ENCODE measurements at regions not wholly inside any gene's neighbourhood (a gene's known extent, or its start where the extent isn't known, plus 50 kb on each side); places are given as distances from the start of the nearest gene placed in this dataset.

DNA sequence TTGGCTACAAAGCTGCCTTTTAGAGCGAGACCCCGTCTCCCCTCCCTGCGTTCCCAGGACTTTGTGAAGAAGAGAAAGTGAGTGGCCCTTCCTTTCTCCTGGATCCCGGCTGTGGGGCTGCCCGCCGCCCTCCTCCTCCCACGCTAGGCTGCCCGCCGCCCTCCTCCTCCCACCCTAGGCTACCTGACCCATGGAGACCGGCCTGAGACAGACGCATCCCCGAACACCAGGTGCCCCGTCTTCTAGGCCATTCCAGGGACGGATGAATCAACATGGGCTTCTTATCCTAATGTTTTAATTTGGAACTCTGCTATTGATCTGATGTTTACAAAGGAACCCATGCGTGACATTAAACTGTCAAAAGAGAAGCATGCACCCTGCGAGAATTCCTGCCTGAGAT, 117.3 kb upstream of the LPCAT1 start:
- BruUV-seq (replicated peaks) = no TSS peak
- Histone ChIP-seq H3K27me3 (replicated peaks; ENCODE audit: control insufficient read depth, insufficient read depth, low read length) (peaks cover 2% of the 10 kb centered on the region; the same call in 1 of the 2 replicates), H3K4me3 (ENCODE audit: low read depth, low read length) (no peak overlapping the region), H3K9me3 (no peaks in the 10 kb centered on the region), H3K4me1 (no peaks in the 10 kb centered on the region), H3K36me3 (ENCODE audit: control insufficient read depth, insufficient read depth, low read length) (no peaks in the 10 kb centered on the region)
- DNase-seq = no peak
- no peaks in the 10 kb centered on the region for H3K36me3 Mint-ChIP-seq (ENCODE audit: insufficient read depth, unreplicated experiment)
- peaks cover 5% of the 10 kb centered on the region for H3K4me1 Mint-ChIP-seq (ENCODE audit: low read depth, unreplicated experiment)
- TF ChIP-seq, protein P1, sequence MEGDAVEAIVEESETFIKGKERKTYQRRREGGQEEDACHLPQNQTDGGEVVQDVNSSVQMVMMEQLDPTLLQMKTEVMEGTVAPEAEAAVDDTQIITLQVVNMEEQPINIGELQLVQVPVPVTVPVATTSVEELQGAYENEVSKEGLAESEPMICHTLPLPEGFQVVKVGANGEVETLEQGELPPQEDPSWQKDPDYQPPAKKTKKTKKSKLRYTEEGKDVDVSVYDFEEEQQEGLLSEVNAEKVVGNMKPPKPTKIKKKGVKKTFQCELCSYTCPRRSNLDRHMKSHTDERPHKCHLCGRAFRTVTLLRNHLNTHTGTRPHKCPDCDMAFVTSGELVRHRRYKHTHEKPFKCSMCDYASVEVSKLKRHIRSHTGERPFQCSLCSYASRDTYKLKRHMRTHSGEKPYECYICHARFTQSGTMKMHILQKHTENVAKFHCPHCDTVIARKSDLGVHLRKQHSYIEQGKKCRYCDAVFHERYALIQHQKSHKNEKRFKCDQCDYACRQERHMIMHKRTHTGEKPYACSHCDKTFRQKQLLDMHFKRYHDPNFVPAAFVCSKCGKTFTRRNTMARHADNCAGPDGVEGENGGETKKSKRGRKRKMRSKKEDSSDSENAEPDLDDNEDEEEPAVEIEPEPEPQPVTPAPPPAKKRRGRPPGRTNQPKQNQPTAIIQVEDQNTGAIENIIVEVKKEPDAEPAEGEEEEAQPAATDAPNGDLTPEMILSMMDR (IDR thresholded peaks at IDR 0.05; ENCODE audit: insufficient read depth in 1 of 2, low read depth in 1 of 2, low read length in 1 of 2, severe bottlenecking in 1 of 2, unreplicated experiment in 1 of 2) = no peak
- POLR2A ChIA-PET = no interaction called here
- CTCF ChIA-PET = no interaction called here
- intact Hi-C loops (cut with micrococcal nuclease; ENCODE audit: unreplicated experiment) = loop anchor here (5.0 to 10.0 kb wide), 2 partner anchors 129 to 476 kb away; no protein-coding TSS in a partner anchor
- H3K9me3 Mint-ChIP-seq (ENCODE audit: unreplicated experiment) = no peaks in the 10 kb centered on the region
- no peak overlapping the region for H3K27ac Mint-ChIP-seq (ENCODE audit: unreplicated experiment)
- no peak overlapping the region for H3K4me3 Mint-ChIP-seq (ENCODE audit: unreplicated experiment)
- peaks cover 11% of the 10 kb centered on the region for H3K27me3 Mint-ChIP-seq (ENCODE audit: insufficient read depth, unreplicated experiment)

DNA sequence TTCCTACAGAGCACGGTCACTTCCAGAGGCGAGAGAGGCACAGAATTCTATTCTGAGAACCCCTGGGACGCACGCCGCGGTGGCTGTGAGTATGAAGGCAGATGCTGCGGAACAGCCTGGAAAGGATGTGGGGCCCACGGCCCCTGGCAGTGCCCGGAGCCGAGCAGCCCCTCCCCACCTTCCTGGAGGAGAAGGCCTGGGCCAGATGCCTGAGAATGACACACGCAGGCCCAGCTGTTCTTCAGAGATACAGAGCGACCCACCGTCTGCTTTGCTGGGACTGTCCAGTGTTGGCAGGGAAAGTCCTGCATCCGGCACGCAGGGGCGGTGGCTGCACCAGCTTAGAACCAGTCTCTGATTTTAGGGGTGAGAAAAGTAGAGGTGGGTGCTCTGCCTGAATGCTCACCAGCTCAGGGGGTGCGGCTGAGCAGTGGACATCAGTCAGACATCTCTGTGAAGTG, 116.7 kb upstream of the LPCAT1 start:
- Mint-ChIP-seq H3K4me3 (ENCODE audit: unreplicated experiment) (no peak overlapping the region), H3K4me1 (ENCODE audit: low read depth, unreplicated experiment) (peaks cover 5% of the 10 kb centered on the region), H3K9me3 (ENCODE audit: unreplicated experiment) (no peaks in the 10 kb centered on the region), H3K36me3 (ENCODE audit: insufficient read depth, unreplicated experiment) (no peaks in the 10 kb centered on the region), H3K27me3 (ENCODE audit: insufficient read depth, unreplicated experiment) (peaks cover 11% of the 10 kb centered on the region), H3K27ac (ENCODE audit: unreplicated experiment) (no peak overlapping the region)
- intact Hi-C loops (cut with micrococcal nuclease; ENCODE audit: unreplicated experiment) = loop anchor here (5.0 to 10.0 kb wide), 2 partner anchors 128 to 476 kb away; no protein-coding TSS in a partner anchor
- TF ChIP-seq, protein P1 (IDR thresholded peaks at IDR 0.05; ENCODE audit: insufficient read depth in 1 of 2, low read depth in 1 of 2, low read length in 1 of 2, severe bottlenecking in 1 of 2, unreplicated experiment in 1 of 2) = no peak
- BruUV-seq (replicated peaks) = no TSS peak
- Histone ChIP-seq H3K9me3 (no peaks in the 10 kb centered on the region), H3K27me3 (replicated peaks; ENCODE audit: control insufficient read depth, insufficient read depth, low read length) (peaks cover 2% of the 10 kb centered on the region; the same call in 1 of the 2 replicates), H3K36me3 (ENCODE audit: control insufficient read depth, insufficient read depth, low read length) (no peaks in the 10 kb centered on the region), H3K4me1 (no peaks in the 10 kb centered on the region), H3K4me3 (ENCODE audit: low read depth, low read length) (no peak overlapping the region)
- ChIA-PET CTCF (no interaction called here), POLR2A (no interaction called here)
- DNase-seq = no peak

DNA sequence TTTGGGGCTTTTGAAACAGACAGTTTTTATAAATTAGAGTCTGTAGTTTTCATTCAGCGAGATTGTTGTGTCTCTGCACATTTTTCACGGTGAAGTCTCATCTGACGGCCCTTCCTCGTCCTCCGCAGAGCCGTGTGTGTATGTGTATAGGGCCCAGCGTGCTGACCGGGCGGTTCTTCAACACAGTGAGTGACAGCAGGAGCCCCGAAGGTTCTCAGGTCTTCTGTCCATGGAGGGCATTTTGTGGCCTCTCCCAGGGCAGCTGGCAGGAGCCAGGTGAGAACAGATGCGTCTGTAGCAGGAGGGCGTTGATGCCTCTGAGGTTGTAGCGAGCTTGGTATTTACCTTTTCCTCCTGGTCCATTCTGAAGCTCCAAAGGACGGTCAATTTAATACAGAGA, 116.0 kb upstream of the LPCAT1 start:
- Mint-ChIP-seq H3K27me3 (ENCODE audit: insufficient read depth, unreplicated experiment) (peaks cover 11% of the 10 kb centered on the region), H3K27ac (ENCODE audit: unreplicated experiment) (no peak overlapping the region), H3K9me3 (ENCODE audit: unreplicated experiment) (no peaks in the 10 kb centered on the region), H3K4me1 (ENCODE audit: low read depth, unreplicated experiment) (peaks cover 5% of the 10 kb centered on the region), H3K4me3 (ENCODE audit: unreplicated experiment) (no peak overlapping the region), H3K36me3 (ENCODE audit: insufficient read depth, unreplicated experiment) (no peaks in the 10 kb centered on the region)
- intact Hi-C loops (cut with micrococcal nuclease; ENCODE audit: unreplicated experiment) = loop anchor here (5.0 to 10.0 kb wide), 2 partner anchors 127 to 475 kb away; no protein-coding TSS in a partner anchor
- POLR2A ChIA-PET = no interaction called here
- TF ChIP-seq, protein P1 (IDR thresholded peaks at IDR 0.05; ENCODE audit: insufficient read depth in 1 of 2, low read depth in 1 of 2, low read length in 1 of 2, severe bottlenecking in 1 of 2, unreplicated experiment in 1 of 2) = no peak
- H3K27me3 ChIP-seq (replicated peaks; ENCODE audit: control insufficient read depth, insufficient read depth, low read length) = no peaks in the 10 kb centered on the region
- no peaks in the 10 kb centered on the region for H3K36me3 ChIP-seq (ENCODE audit: control insufficient read depth, insufficient read depth, low read length)
- BruUV-seq (replicated peaks) = no TSS peak
- CTCF ChIA-PET = no interaction called here
- no peaks in the 10 kb centered on the region for H3K4me1 ChIP-seq
- H3K4me3 ChIP-seq (ENCODE audit: low read depth, low read length) = no peak overlapping the region
- H3K9me3 ChIP-seq = no peaks in the 10 kb centered on the region
- no peak for DNase-seq
